AG04450 (cell line): ENCODE measurements at regions not wholly inside any gene's neighbourhood (a gene's known extent, or its start where the extent isn't known, plus 50 kb on each side); places are given as distances from the start of the nearest gene placed in this dataset.

Source experiments
- CTCF ChIA-PET: fragments of 300-600, 350-600 bp; formaldehyde crosslinking; extraction: SDS; loops from one replicate; lab custom pipeline; 2022; ENCODE audit warnings: antibody characterized with exemption, inconsistent platforms; lab: Charles Lee
- POLR2A ChIA-PET: fragments of 350-600 bp; formaldehyde crosslinking; extraction: SDS; loops from one replicate; lab custom pipeline; 2021; ENCODE audit warnings: antibody characterized with exemption, inconsistent platforms; lab: Yijun Ruan, JAX
- DNase-seq: peaks from one replicate; pipeline ENCODE4 v3.0.0-alpha.2; 2011; ENCODE audit warnings: low read depth, low spot score
- H3K27ac ChIP-seq: one replicate; pipeline ENCODE4 v1.5.1; 2012; ENCODE audit warnings: low read depth, low read length, control low read depth
- H3K27me3 ChIP-seq: one replicate; pipeline ENCODE4 v1.6.0; 2012; ENCODE audit warnings: low read length; ENCODE audit not compliant: control insufficient read depth, insufficient read depth
- H3K4me3 ChIP-seq: 2 replicates; pipeline ENCODE4 v1.5.1; 2011; ENCODE audit warnings: mild to moderate bottlenecking, low read depth, low read length, control low read depth
- H3K9me3 ChIP-seq: 2 replicates; pipeline ENCODE4 v1.5.1; 2012; ENCODE audit warnings: low read length; ENCODE audit not compliant: control insufficient read depth, insufficient read depth
- TF ChIP-seq, protein P1 (sequence below): IDR thresholded peaks from 2 replicates; pipeline ENCODE4 v1.5.1; 2011; ENCODE audit warnings: low read depth, low read length, control low read depth, inconsistent platforms

GRCh38 chr14:26008290-26008689 is 589.5 kb downstream of the NOVA1 start:
- ChIA-PET POLR2A (no interaction called here), CTCF (no interaction called here)
- no peak overlapping the region for H3K4me3 ChIP-seq
- H3K27me3 ChIP-seq, result no peaks in the 10 kb centered on the region
- H3K27ac ChIP-seq, result no peak overlapping the region
- peaks cover 14% of the 10 kb centered on the region for H3K9me3 ChIP-seq
- TF ChIP-seq, protein P1, sequence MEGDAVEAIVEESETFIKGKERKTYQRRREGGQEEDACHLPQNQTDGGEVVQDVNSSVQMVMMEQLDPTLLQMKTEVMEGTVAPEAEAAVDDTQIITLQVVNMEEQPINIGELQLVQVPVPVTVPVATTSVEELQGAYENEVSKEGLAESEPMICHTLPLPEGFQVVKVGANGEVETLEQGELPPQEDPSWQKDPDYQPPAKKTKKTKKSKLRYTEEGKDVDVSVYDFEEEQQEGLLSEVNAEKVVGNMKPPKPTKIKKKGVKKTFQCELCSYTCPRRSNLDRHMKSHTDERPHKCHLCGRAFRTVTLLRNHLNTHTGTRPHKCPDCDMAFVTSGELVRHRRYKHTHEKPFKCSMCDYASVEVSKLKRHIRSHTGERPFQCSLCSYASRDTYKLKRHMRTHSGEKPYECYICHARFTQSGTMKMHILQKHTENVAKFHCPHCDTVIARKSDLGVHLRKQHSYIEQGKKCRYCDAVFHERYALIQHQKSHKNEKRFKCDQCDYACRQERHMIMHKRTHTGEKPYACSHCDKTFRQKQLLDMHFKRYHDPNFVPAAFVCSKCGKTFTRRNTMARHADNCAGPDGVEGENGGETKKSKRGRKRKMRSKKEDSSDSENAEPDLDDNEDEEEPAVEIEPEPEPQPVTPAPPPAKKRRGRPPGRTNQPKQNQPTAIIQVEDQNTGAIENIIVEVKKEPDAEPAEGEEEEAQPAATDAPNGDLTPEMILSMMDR, result no peak
- DNase-seq, result no peak

GRCh38 chr14:26004342-26004741 is 593.5 kb downstream of the NOVA1 start:
- no peak overlapping the region for H3K4me3 ChIP-seq
- POLR2A ChIA-PET, result no interaction called here
- CTCF ChIA-PET, result no interaction called here
- TF ChIP-seq, protein P1, result no peak
- no peak overlapping the region for H3K27ac ChIP-seq
- H3K9me3 ChIP-seq, result peaks cover 9% of the 10 kb centered on the region
- no peaks in the 10 kb centered on the region for H3K27me3 ChIP-seq
- no peak for DNase-seq

GRCh38 chr14:25993830-25994229 is 604.0 kb downstream of the NOVA1 start:
- peaks cover 11% of the 10 kb centered on the region; the same call in 1 of the 2 replicates for H3K9me3 ChIP-seq
- no peaks in the 10 kb centered on the region for H3K27me3 ChIP-seq
- TF ChIP-seq, protein P1, result no peak
- no peak overlapping the region for H3K27ac ChIP-seq
- no peak overlapping the region for H3K4me3 ChIP-seq
- POLR2A ChIA-PET, result no interaction called here
- CTCF ChIA-PET, result no interaction called here
- DNase-seq, result no peak

- TF ChIP-seq, protein P1, result no peak
- Histone ChIP-seq H3K9me3 (peaks cover 12% of the 10 kb centered on the region; the same call in 1 of the 2 replicates), H3K27me3 (no peaks in the 10 kb centered on the region), H3K4me3 (no peak overlapping the region), H3K27ac (no peak overlapping the region)
- ChIA-PET CTCF (no interaction called here), POLR2A (no interaction called here)
- no peak for DNase-seq
Measured at GRCh38 chr14:25988536-25988935, 609.3 kb downstream of the NOVA1 start.

DNA sequence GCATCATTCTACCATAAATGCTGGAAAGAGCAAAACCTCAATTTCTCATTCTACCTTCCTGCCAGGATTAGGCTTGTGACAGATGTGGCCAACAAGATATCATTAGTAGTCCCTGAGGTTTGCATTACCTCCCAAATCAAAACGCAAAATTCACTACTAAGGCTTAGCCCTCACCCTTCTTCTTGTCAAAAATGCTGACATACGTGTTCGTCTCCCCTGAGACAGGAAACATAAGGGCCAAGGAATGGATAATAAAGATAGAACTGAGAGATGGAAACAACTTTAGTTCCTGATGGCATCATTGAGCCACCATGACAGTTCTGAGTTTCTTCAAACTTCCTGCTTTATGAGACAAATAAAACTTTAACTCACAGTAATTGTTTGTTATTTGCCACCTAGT is 642.1 kb downstream of the NOVA1 start:
- no peak overlapping the region for H3K4me3 ChIP-seq
- DNase-seq, result no peak
- H3K27ac ChIP-seq, result no peak overlapping the region
- peaks cover 6% of the 10 kb centered on the region; the same call in 1 of the 2 replicates for H3K9me3 ChIP-seq
- POLR2A ChIA-PET, result no interaction called here
- H3K27me3 ChIP-seq, result no peaks in the 10 kb centered on the region
- CTCF ChIA-PET, result no interaction called here
- TF ChIP-seq, protein P1, result no peak
